GM23248 (cell line): ENCODE measurements at regions not wholly inside any gene's neighbourhood (a gene's known extent, or its start where the extent isn't known, plus 50 kb on each side); places are given as distances from the start of the nearest gene placed in this dataset.

Experiments
- EZH2 ChIP-seq: fragments of 200-600 bp; sonication (generic); IDR thresholded peaks from 2 replicates; pipeline ENCODE4 v1.6.1; 2018; ENCODE audit warnings: antibody characterized with exemption, mild to moderate bottlenecking; ENCODE audit not compliant: insufficient read depth, poor library complexity, severe bottlenecking
- EZH2phosphoT487 ChIP-seq: fragments of 200-600 bp; sonication (generic); IDR thresholded peaks from 2 replicates; pipeline ENCODE4 v1.6.1; 2018; ENCODE audit warnings: antibody characterized with exemption, moderate library complexity, mild to moderate bottlenecking, low read depth; ENCODE audit not compliant: insufficient read depth

GRCh38 chr1:62946511-62946910, 162.6 kb downstream of the ATG4C start:
- TF ChIP-seq EZH2phosphoT487 (no peak), EZH2 (no peak)
